Stimulated activated naive CD4-positive, alpha-beta T cell treated with Interleukin-2 at 50 U/mL for 16 hours (primary cell): ENCODE measurements at regions not wholly inside any gene's neighbourhood (a gene's known extent, or its start where the extent isn't known, plus 50 kb on each side); places are given as distances from the start of the nearest gene placed in this dataset.

Experiments
- DNase-seq: peaks from one replicate; lab custom pipeline; 2025; lab: John Stamatoyannopoulos, UW

- no peak for DNase-seq
Measured at GRCh38 chr11:129590753-129591475, 215.3 kb downstream of the BARX2 start.

GRCh38 chr11:129591527-129591926 lies 215.9 kb downstream of the BARX2 start:
- no peak for DNase-seq

- DNase-seq: no peak
Measured at GRCh38 chr11:129592191-129592590, 216.5 kb downstream of the BARX2 start.

- DNase-seq: no peak
Measured at GRCh38 chr11:129593098-129593497, 217.4 kb downstream of the BARX2 start.

GRCh38 chr11:129595038-129595962 lies 219.7 kb downstream of the BARX2 start:
- DNase-seq: no peak

GRCh38 chr11:129596351-129596750 lies 219.3 kb upstream of the TMEM45B start:
- DNase-seq: no peak

GRCh38 chr11:129598378-129598777 lies 217.3 kb upstream of the TMEM45B start:
- no peak for DNase-seq

GRCh38 chr11:129605815-129606214 lies 209.8 kb upstream of the TMEM45B start:
- DNase-seq: no peak

GRCh38 chr11:129608711-129609110 lies 206.9 kb upstream of the TMEM45B start:
- DNase-seq: no peak

- DNase-seq: no peak
Measured at GRCh38 chr11:129610125-129610524, 205.5 kb upstream of the TMEM45B start.

- DNase-seq: no peak
Measured at GRCh38 chr11:129610545-129610944, 205.1 kb upstream of the TMEM45B start.

- DNase-seq: no peak
Measured at GRCh38 chr11:129611661-129612446, 203.8 kb upstream of the TMEM45B start.

GRCh38 chr11:129612447-129612961 lies 203.1 kb upstream of the TMEM45B start:
- DNase-seq: no peak

GRCh38 chr11:129613071-129613470 lies 202.6 kb upstream of the TMEM45B start:
- no peak for DNase-seq

GRCh38 chr11:129614256-129614944 lies 201.2 kb upstream of the TMEM45B start:
- no peak for DNase-seq

- DNase-seq: no peak
Measured at GRCh38 chr11:129618046-129618569, 197.5 kb upstream of the TMEM45B start.

GRCh38 chr11:129620237-129621104 lies 195.2 kb upstream of the TMEM45B start:
- no peak for DNase-seq

- no peak for DNase-seq
Measured at GRCh38 chr11:129625930-129626329, 189.7 kb upstream of the TMEM45B start.

- DNase-seq: no peak
Measured at GRCh38 chr11:129631201-129631600, 184.4 kb upstream of the TMEM45B start.

- DNase-seq: no peak
Measured at GRCh38 chr11:129636926-129637325, 178.7 kb upstream of the TMEM45B start.
